Brain microvascular endothelial cell (primary cell): ENCODE measurements at regions not wholly inside any gene's neighbourhood (a gene's known extent, or its start where the extent isn't known, plus 50 kb on each side); places are given as distances from the start of the nearest gene placed in this dataset.
A peak's percentile ranks its signal among the peaks of the same experiment; 100 is the strongest.

ENCODE experiments used
- DNase-seq: peaks from one replicate; pipeline ENCODE4 v3.0.0-alpha.2; 2020
- H3K27ac ChIP-seq: fragments of 250-450 bp; sonication (Bioruptor Pico); 2 replicates; pipeline ENCODE4 v1.5.1; 2020; ENCODE audit warnings: mild to moderate bottlenecking, moderate library complexity
- H3K27me3 ChIP-seq: fragments of 250-450 bp; sonication (Bioruptor Pico); replicated peaks from 2 replicates; pipeline ENCODE4 v1.5.1; 2020; ENCODE audit warnings: mild to moderate bottlenecking
- H3K36me3 ChIP-seq: fragments of 250-450 bp; sonication (Bioruptor Pico); replicated peaks from 2 replicates; pipeline ENCODE4 v1.5.1; 2020; ENCODE audit warnings: mild to moderate bottlenecking
- H3K4me3 ChIP-seq: 2 replicates; pipeline ENCODE4 v1.5.1; 2011; ENCODE audit warnings: low read depth, mild to moderate bottlenecking, control low read depth, low read length, moderate library complexity
- in situ Hi-C: cut with HindIII; loops from 2 replicates; pipeline ENCODE4 v1.10.0; 2017; ENCODE audit warnings: low sequenced_read_pairs, low pct_ligation_motif_present
- TF ChIP-seq, protein P1 (sequence below): IDR thresholded peaks from 2 replicates; pipeline ENCODE4 v1.5.1; 2011; ENCODE audit warnings: low read depth, mild to moderate bottlenecking, moderate library complexity, low read length, control low read depth, inconsistent platforms; ENCODE audit errors: missing control alignments

DNA sequence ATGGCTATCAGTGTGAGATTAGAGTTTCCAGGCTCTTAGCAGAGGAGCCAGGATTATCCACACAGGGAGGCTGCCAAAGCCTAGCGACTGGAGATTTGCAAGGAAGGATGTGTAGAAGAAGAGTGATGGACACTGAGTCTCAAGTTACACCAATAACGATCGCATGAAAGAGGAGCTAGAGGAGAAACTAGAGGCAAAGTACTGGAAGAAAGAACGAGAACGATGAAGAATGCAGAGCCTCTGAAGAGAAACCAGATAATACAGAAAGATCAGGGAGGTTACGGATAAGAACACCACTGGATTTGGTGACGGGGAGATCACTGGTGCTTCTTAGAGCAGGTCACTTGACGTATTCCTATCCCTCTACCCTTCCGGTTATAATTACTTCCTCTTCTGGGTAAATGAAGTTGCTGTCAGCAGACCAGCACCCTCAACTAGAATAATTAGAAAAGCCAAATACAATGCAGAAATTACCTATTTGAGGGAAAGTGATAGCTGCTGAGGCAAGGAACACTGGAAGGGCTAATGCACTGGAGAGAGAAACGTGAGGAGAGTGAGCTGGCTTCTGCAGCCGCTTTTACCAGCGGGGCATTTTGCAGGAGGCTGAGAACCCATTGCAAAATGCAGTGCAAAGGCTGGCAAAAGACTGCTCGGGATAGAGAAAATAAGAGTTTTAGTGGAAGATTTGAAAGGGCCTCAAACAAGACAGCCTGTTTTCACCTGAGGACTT, 93.1 kb upstream of the HIF1A start:
- TF ChIP-seq, protein P1, sequence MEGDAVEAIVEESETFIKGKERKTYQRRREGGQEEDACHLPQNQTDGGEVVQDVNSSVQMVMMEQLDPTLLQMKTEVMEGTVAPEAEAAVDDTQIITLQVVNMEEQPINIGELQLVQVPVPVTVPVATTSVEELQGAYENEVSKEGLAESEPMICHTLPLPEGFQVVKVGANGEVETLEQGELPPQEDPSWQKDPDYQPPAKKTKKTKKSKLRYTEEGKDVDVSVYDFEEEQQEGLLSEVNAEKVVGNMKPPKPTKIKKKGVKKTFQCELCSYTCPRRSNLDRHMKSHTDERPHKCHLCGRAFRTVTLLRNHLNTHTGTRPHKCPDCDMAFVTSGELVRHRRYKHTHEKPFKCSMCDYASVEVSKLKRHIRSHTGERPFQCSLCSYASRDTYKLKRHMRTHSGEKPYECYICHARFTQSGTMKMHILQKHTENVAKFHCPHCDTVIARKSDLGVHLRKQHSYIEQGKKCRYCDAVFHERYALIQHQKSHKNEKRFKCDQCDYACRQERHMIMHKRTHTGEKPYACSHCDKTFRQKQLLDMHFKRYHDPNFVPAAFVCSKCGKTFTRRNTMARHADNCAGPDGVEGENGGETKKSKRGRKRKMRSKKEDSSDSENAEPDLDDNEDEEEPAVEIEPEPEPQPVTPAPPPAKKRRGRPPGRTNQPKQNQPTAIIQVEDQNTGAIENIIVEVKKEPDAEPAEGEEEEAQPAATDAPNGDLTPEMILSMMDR, result no peak
- Histone ChIP-seq H3K27ac (no peak overlapping the region), H3K36me3 (no peaks in the 10 kb centered on the region), H3K4me3 (no peak overlapping the region), H3K27me3 (no peaks in the 10 kb centered on the region)
- DNase-seq, result no peak
- in situ Hi-C loops, result no loop called here

DNA sequence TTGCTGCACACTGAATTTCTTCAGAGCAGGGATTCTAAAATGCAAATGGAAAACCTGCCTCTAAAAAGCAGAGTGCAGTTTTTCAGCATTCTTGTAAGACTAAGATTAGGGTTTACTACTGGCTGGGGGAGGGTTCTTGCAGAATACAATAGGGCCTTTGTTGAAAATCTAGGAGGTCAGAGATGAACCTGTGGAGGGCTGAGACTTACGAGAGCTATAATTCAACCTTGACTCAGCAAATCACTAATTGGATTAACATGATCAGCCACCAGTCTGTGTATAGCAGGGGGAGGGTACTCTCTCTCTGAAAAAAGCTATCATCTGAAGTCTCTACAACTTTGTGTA, 92.6 kb upstream of the HIF1A start:
- DNase-seq, result no peak
- Histone ChIP-seq H3K27ac (no peak overlapping the region), H3K27me3 (no peaks in the 10 kb centered on the region), H3K4me3 (no peak overlapping the region), H3K36me3 (no peaks in the 10 kb centered on the region)
- in situ Hi-C loops, result no loop called here
- TF ChIP-seq, protein P1, result no peak

DNA sequence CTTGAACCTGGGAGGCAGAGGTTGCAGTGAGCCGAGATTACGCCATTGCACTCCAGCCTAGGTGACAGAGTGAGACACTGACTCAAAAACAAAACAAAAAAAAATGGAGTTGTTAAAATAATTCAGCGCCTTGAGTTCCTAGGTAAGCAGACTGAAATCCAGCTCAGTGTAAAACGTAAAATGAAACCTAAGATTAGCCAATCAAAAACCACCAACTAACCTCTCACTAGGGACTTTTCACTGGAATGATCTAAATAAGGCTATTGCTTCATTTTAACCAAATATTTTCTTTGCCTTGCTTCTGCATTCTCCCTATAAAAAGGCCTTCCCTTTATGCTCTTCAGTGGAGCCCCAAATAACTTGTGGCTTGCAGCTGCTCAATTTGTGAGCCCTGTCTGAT, 91.6 kb upstream of the HIF1A start:
- H3K4me3 ChIP-seq, result no peak overlapping the region
- no peak overlapping the region for H3K27ac ChIP-seq
- no peak for DNase-seq
- TF ChIP-seq, protein P1, result no peak
- in situ Hi-C loops, result no loop called here
- no peaks in the 10 kb centered on the region for H3K27me3 ChIP-seq
- no peaks in the 10 kb centered on the region for H3K36me3 ChIP-seq

DNA sequence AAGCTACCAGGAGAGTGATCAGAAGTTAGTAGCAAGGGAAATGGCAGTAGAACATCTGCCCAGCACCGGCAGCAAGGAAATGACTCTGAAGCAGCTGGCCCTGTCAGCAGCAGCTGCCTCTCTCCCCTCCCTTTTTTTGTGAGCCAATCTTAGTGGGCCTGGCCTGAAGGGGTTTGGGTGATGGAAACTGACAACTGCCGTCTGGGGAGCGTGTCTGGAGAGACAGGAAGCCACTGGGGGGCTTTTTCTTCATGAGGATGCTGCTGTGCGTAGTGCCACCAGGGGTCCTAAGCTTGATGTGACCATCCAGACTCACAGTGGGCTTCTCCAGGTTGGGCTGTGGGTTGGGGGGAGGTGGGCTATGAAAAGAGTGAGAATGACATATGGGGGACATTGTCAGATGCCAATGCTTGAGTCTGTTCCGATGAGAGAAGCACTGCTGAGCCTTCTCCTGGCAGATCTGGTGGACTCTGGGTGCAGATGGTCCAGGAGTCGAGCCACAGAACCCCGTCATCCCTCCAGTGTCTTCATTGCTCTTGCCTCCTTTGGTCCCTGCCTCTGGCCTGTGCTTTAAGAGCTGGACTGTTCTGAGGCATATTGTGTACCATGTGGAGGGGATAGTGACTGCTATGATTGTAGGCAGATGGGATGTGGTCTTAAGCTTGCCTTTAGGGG, 87.6 kb upstream of the HIF1A start:
- no peak for DNase-seq
- in situ Hi-C loops, result no loop called here
- TF ChIP-seq, protein P1, result peak; percentile 38
- H3K27ac ChIP-seq, result no peak overlapping the region
- no peaks in the 10 kb centered on the region for H3K27me3 ChIP-seq
- H3K36me3 ChIP-seq, result no peaks in the 10 kb centered on the region
- no peak overlapping the region for H3K4me3 ChIP-seq

DNA sequence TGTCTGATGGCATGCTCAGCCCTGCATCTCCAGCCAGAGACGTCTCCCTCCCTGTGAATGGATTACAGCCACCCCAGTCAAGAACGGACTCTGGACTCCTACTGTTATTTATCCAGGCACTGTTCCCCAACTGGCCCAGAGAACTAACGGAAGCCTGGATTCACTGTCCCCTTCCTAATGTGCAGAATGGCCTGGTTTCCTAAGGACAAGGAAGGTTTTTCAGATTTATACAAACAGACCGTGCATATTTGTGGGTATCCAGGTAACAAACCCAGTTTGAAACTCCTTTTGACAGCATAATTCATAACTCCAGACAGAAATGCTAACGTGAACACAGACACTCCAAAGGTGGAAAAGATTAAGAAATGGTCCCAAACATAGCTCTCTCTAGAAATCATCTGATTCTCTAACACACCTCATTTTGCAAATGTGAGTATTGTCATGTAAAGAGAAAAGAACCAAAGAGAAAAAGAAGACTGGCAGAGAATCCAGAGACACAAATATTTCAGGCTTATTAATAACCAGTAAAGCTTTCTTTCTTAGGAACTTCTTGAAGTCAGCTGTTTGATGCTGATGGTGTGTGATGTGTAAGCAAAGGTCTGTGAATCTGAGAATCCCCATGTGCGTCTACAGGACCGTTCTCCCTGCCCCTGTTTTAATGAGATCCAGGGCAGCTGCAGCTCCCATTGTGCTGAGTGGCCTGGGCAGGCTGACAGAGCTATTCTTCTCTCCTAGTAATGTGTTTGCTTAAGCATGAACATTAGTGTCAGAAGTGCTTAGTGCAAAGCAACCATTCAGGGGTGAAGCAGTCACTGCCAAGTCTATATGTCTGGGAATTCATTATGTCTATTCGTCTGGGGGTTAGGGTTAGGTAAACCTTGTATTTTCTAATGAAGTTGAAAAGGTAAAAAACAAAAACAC, 86.8 kb upstream of the HIF1A start:
- Histone ChIP-seq H3K27me3 (no peaks in the 10 kb centered on the region), H3K27ac (no peak overlapping the region), H3K36me3 (no peaks in the 10 kb centered on the region), H3K4me3 (no peak overlapping the region)
- TF ChIP-seq, protein P1, result no peak
- in situ Hi-C loops, result no loop called here
- DNase-seq, result no peak
